Heart left ventricle (tissue), 13 donors: ENCODE measurements at regions not wholly inside any gene's neighbourhood (a gene's known extent, or its start where the extent isn't known, plus 50 kb on each side); places are given as distances from the start of the nearest gene placed in this dataset.

Source experiments
- POLR2A ChIP-seq, 2 donors: fragments of 450-650 bp; IDR thresholded peaks; one replicate each; pipeline ENCODE4 v1.6.1; 2017; ENCODE audit warnings: antibody characterized with exemption in 2 of 2, mild to moderate bottlenecking in 2 of 2, moderate library complexity in 2 of 2
- TF ChIP-seq, protein P1 (sequence below), 12 donors: fragments of 200-600 bp; sonication (generic) in 4 of 12; IDR thresholded peaks; one replicate each; pipeline versions ENCODE4 v1.5.0 to v1.8.0; 2018 to 2022; ENCODE audit warnings: antibody characterized with exemption in 12 of 12, mild to moderate bottlenecking in 5 of 12
- donor health status: ischemic (EF 13 %, LVEDD 7.1; RV severe dilation, severe dysfunction).
- donor health status: DM: no; HTN: yes; CAD: no.
- donor health status: DM: no; HTN: no; CAD: no.
- donor health status: ischemic (EF 25% LVEDD 6.9; RV normal size, moderate dysfunction).
- donor health status: ischemic (EF 25% LVEDD 5.7; RV mildly dilated, moderate dysfunction).
- donor health status: ischemic (EF 35%, LVEDD 5.7; RV mildly dilated, moderate dysfunction).
- donor health status: nonischemic (EF 11% LVEDD 7.7; RV severe dilation, severe dysfunction).
- donor health status: DM: yes; HTN: yes; CAD: no.
- donor health status: PGD.
- donor health status: ischemic (EF 29% LVEDD 5.4; RV normal size, mild dysfunction).
- donor health status: nonischemic (EF 23%, LVEDD 6.1; RV moderate dilation, normal function).

GRCh38 chr6:16846399-16846778, 85.1 kb upstream of the ATXN1 start:
- TF ChIP-seq, protein P1, sequence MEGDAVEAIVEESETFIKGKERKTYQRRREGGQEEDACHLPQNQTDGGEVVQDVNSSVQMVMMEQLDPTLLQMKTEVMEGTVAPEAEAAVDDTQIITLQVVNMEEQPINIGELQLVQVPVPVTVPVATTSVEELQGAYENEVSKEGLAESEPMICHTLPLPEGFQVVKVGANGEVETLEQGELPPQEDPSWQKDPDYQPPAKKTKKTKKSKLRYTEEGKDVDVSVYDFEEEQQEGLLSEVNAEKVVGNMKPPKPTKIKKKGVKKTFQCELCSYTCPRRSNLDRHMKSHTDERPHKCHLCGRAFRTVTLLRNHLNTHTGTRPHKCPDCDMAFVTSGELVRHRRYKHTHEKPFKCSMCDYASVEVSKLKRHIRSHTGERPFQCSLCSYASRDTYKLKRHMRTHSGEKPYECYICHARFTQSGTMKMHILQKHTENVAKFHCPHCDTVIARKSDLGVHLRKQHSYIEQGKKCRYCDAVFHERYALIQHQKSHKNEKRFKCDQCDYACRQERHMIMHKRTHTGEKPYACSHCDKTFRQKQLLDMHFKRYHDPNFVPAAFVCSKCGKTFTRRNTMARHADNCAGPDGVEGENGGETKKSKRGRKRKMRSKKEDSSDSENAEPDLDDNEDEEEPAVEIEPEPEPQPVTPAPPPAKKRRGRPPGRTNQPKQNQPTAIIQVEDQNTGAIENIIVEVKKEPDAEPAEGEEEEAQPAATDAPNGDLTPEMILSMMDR (IDR thresholded peaks at IDR 0.05) = no peak
- TF ChIP-seq POLR2A (IDR thresholded peaks at IDR 0.05) = no peak
